CD4-positive, alpha-beta T cell treated with Interleukin-21 for 1 hour (primary cell): ENCODE measurements at regions not wholly inside any gene's neighbourhood (a gene's known extent, or its start where the extent isn't known, plus 50 kb on each side); places are given as distances from the start of the nearest gene placed in this dataset.

ENCODE experiments used
- DNase-seq: peaks from one replicate; pipeline ENCODE4 v3.0.0-alpha.2; 2020

DNA sequence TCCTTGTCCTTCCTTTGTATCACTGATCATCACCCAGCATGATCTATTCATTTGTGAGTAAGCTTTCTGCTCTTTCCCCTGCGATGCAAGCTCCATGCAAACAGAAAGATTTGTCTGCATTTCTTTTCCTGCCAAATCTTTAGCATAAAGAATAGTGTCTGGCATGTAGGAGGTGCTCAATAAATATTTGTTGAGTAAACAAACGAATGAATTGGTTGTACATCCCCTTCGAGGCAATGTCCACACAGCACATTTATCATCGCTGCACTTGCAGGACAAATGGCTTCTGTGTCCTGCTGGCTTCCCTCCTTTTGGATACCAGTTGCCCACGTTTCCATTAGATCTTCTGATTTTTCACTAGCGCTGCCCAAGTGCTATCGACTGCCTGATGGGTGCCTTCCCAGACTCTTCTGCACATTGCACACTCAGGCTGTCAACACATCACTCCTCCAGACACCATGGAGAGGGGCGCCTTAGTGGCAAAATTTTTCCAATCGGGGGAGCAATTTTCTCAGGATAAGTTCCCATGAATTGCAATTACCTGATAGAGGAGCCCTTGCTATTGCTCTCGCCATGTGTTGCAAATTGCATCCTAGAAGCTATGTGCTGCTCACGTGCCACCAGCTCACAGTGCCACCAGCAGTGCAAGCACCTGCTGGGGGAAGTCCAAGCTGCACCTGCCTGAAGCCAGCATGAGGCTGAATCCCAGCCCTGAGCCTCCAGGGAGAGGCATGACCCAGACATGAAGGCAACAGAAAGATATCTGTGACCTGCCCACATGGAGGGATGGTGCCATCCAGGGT lies 206.6 kb downstream of the KIF26A start:
- DNase-seq = no peak

DNA sequence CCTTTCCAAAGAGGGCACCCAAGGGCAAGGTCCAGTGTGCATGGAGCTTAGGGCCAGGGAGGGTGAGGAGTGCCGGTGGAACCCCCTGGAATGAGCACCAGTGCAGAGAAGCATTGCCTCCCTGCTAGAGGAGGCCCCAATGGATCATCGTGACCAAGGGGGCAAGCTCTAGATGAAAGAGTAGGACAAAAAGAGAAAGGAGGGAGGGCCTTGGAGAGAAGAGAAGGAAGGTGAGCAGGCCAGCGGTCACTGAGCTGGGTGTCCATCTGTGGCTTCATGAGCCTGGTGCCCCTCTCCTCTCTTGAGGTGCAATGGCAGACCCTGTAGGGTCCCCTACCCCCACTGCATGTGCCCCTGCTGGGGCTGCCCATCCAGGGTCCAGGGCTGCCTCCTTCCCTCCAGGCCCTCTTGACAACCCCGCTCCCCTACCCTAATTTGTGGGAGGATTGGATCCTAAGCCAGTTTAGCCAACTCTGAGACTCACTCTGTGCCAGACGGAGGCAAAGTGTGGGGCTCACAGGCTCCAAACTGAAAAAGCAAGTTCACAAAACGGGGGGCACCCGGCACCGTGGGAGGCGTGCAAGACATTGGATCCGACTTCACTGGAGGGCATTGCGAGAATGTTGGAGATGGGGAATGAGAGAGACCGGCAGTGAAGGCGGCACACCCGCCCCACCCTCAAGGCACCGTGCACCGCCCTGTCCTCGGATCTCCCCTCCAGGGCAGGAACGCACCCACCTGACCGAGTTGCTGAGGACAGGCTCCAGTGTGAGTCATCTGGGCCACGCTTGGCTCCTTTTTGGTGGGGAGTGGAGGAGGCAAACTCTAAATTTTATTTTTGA lies 207.5 kb downstream of the KIF26A start:
- DNase-seq = no peak

DNA sequence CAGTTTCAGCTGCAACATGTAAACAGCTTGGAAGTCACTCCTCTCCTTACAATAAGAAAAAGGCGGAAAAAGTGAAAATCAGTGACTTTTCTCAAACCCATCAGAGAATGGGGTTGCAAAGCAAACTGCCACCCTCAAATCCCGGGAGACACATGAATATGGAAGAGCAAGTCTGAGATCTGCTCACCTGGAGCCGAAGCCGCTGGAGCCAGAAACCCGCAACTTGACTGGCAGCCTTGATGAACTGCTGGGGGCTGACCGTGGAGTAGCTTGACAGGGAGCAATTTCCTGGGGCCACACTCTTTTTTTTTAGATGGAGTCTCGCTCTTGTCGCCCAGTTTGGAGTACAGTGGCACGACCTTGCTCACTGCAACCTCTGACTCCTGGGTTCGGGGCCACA lies 208.2 kb downstream of the KIF26A start:
- DNase-seq = no peak

DNA sequence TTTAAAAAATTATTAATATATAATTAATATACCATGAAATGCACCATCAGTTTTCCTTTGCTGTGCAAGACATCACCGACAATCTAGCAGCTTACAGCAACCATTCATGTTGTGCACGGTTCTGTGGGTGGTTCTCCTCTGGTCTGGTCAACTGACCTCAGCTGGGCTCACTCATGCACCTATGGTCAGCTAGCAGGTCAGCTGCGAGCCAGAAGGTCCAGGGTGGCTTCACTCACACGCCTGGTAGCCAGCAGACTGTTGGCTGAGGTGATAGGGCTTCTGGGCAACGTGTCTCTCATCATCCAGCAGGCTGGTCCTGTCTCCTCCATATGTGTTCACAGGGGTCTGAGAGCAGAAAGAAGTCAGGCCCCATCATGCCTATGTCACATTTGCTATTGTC lies 210.4 kb downstream of the KIF26A start:
- no peak for DNase-seq

DNA sequence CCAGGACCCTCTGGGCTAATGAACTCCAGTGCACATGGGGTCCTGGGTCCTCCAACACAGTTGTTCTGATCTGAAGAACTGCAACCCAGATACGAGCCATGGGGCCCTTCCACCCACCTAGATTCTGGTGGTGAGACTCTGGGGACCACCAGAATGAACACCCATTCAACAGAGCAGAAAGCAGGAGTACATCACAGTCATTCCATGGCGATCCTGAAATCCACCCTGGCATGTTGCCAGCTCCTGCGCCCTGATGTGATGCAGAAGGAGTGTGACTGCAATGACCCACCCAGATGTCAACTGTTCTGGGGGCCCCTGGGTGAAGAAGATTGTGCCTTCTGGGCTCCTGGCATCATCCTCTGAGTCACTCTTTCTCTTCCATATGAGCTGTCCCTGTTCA lies 211.6 kb downstream of the KIF26A start:
- no peak for DNase-seq

GRCh38 chr14:104350463-104351185 lies 212.2 kb downstream of the KIF26A start:
- no peak for DNase-seq

GRCh38 chr14:104351849-104352492 lies 213.6 kb downstream of the KIF26A start:
- no peak for DNase-seq

- no peak for DNase-seq
Observed at GRCh38 chr14:104352493-104353220, 214.3 kb downstream of the KIF26A start.

DNA sequence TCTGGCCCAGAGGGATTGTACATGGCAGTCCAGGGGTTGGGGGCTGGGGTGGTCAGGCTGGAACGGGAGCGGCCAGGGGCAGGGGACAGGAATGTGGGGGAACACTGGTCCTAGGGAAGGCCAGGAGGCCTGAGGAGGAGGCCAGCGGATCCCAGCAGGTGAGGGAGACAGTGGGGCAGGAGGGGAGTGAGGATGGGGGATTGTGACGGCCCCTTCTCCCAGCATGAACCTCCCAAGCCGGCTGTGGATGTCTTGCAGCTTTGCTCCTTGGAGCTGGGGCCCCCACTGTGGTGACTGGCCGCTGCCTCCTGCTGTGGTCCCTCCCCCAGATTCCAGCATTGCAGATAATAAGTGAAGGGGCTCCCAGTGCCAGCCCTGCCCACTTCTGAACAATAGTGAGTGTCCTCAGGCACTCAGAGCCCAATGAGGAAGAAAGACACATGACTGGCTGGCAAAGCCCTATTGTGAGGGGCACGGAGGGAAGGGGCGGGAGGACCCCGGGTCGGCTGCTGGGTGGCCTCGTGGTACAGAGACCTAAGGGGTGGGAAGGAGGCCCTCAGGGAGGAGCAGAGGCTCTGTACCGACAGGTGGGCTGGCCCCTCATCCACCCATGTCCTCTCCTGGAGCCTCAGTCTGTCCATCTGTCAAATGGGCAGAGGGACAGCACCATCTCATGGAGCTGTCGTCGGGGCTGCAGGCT lies 215.0 kb downstream of the KIF26A start:
- DNase-seq = no peak

DNA sequence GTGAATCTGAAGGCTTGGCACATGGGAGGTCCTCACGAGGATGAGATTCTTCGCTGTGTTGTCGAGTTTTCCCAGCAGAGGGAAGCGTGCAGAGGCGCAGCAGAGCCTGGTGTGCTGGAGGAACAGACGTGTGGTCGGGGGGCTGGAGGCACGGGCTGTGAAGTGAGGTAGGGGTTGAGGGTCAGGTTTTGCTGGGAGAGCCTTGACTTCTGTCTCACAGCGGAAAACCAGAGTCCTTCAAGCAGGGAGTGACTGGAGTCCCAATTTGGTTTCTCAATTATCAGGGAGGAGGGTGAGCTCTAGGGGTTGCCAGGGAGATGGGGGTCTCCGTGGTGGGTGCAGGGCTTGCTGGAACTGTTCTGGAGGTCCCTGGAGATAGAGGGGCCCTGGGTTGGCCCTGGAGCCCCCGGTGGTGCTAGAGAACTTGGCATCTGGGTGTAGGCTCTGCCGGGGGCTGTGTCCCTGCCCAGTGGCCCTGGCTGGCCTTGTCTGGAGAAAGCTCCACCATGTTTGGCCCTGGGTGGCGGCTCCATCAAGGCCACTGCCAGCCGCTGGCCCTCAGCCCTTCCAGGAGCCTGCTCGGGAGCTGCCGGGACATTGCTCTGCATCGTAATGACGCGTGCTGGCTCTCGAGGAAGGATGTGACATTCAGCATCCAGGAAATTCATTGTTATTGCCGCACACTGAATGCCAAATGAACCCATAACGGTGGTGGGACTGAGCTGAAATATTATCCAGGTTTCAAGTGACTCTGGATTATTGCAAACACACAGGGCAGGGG lies 215.7 kb downstream of the KIF26A start:
- no peak for DNase-seq

DNA sequence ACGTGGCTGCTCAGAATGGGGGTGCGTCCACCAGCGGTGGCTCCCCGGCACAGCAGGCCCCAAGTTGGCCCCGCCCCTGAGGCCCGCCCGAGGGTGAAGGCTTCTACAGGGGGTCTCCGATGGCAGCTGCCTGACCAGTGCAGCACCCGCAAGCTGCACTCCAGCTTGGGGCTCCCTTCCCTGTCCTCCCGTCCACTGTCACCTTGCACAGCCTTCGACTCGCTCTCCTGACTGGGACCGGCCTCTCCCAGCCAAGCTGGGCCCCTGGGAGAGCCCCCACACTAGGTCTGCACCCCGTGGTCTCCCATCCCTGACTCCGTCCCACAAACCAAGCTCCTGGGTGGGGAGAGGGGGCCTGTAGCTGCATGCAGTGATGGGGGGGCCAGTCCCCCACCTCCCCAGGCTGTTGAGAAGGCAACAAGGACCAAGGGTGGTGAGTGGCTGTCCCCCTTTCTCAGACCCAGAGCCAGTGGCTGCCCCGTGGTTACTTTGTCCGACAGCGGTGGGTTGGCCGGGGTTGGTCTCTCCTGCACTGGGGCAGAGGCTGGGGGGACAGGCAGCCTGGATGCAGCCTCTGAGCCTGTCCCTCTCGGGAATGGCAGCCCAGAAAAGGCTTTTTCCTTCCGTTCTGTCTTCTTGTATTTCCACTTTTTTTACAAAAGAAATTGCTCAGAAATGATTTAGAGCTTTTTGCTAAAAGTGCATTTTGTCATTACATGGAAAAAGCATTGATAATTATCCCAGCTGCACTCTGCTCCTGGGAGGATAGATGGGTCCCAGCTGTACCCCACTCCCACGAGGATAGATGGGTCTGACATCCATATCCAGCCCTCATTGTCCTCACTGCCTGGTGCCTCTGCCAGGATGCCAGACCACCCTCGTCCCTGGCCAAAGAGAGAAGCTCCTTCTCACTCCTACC lies 217.0 kb downstream of the KIF26A start:
- no peak for DNase-seq

GRCh38 chr14:104356020-104356737 lies 217.8 kb downstream of the KIF26A start:
- DNase-seq = no peak

DNA sequence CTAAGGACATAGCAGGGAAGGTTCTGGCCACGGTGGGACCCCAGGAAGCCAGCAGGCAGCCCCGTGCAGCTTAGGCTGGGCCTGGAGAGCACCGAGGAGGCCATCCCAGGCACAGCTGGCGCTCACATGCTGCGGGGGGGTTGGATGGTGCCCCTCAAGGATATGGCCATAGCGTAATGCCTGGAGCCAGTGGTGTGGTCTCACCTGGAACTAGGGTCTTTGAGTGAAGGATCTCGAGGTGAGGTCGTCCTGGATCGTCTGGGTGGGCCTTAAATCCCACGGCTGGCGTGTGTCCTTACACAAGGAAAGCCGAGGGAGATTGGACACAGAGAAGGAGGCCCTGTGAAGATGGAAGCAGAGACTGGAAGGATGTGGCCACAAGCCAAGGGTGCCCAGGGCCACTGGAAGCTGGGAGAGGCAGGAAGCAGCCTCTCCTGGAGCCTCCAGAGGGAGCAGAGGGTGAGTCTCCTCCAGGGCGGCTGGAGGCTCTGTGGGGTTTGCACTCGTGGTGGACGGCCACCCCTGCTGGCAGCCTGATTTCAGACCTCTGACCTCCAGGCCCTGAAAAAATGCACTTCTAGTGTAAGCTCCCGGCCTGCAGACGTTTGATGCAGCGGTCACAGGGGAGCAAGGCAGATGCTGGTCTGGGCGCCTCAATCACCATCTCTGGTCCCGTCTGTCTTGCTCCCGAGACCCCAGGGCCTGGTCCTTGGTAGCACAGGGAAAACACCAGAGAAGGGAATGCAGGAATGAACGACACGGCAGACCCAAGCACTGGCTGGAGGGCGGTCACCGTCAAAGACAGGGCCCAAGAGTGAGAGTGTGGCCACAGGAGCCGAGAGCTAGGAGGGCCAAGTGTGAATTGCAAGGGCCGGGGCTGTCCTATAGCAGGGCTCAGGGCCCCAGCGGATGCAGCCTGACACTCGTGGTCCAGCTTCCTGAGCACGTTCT lies 218.6 kb downstream of the KIF26A start:
- DNase-seq = no peak

DNA sequence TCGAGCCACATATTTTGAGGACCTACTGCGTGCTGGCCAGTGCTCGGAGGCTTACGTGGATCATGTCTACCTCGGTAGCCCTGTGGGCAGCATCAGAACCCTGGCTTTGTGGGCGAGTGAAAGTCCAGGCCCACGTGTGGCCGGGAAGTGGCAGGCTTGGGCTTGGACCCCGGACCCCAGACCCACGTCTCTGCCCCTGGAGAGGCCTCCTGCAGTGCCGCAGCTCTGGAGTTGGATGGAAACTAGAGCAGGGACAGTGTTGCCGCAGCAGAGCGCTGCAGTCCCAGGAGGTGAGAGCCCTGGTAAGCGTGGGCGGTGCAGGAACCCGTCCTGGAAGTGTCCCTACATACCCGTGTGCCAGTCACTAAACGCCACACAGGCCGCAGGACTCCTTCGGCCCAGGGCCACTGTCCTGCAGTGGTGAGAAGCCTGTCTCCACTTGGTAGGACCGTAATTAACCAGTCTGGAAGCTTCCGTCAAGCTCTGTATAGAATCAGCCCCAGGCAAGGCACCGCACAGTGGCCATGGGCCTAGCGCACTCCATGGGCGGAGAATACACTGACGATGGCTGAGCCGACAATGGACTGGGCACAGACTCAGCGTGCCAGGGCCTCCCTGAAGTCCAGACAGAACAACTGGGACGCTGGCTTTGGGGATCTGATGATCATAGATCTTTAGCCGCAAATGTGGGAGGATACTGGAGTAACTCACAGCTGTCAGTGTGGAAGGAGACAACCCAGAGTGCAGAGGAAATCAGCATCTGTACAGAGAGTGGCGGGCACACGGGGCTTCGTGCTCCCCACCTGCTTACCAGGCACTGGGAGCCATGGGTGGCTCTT lies 219.5 kb downstream of the KIF26A start:
- no peak for DNase-seq

DNA sequence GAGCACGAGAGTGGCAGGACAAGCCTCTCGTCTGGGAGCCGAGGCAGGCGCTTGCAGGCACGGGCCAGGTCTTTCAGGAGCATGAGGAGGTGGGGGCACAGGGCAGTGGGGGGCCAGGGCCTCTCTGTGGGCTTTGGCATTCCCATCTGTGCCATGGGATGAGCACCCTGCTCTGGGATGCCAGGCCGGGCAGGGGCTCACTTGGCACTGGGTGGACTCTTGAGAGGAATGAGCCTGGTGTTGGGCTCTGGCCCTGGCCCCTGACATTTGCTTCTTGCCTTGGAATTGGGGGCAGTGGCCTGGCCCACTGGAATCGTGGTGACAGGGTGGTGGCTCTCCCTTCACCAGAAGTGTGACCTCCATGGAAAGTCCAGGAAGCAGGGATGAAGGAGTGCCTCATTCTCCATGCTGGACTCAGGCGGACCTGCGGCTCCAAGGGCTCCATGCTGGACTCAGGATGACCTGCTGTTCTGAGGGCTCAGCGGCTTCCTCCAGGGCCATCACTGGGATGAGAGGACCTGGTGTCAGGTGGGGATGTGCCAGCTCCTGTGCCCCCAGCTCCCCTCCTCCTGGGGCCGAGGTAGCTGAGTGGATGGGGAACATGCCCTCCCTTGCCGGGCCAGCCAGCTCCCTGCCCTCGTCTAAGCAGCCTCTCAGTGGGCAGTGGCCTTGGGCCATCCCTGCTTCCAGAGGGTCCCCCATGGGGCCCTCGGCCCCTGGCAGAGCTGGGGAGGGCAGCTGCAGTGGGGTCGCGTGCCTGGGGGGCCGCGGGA lies 220.3 kb downstream of the KIF26A start:
- DNase-seq = no peak
